ENCODE measurements at regions not wholly inside any gene's neighbourhood (a gene's known extent, or its start where the extent isn't known, plus 50 kb on each side); places are given as distances from the start of the nearest gene placed in this dataset.

GRCh38 chr3:23084367-23084766, 118.8 kb upstream of the UBE2E2 start:
- H3K27ac ChIP-seq: no peak overlapping the region
- H3K36me3 ChIP-seq: no peaks in the 10 kb centered on the region
- TF ChIP-seq CTCF (IDR thresholded peaks at IDR 0.05): no peak
- H3K9me3 ChIP-seq: no peaks in the 10 kb centered on the region
- no peak overlapping the region for H3K4me3 ChIP-seq
- H3K27me3 ChIP-seq: no peaks in the 10 kb centered on the region
- no peak for DNase-seq (ENCODE audit: low spot score)
- no peaks in the 10 kb centered on the region for H3K4me1 ChIP-seq

GRCh38 chr3:23085261-23085660, 117.9 kb upstream of the UBE2E2 start:
- TF ChIP-seq CTCF (IDR thresholded peaks at IDR 0.05): no peak
- H3K27me3 ChIP-seq: no peaks in the 10 kb centered on the region

GRCh38 chr3:23086331-23086730, 116.8 kb upstream of the UBE2E2 start:
- Histone ChIP-seq H3K4me1 (no peaks in the 10 kb centered on the region), H3K4me3 (no peak overlapping the region), H3K36me3 (no peaks in the 10 kb centered on the region), H3K27me3 (no peaks in the 10 kb centered on the region), H3K9me3 (no peaks in the 10 kb centered on the region), H3K27ac (no peak overlapping the region)
- no peak for DNase-seq (ENCODE audit: low spot score)
- TF ChIP-seq CTCF (IDR thresholded peaks at IDR 0.05): no peak

More at GRCh38 chr3:23085261-23085660, 117.9 kb upstream of the UBE2E2 start:
- no peaks in the 10 kb centered on the region for H3K4me1 ChIP-seq
- H3K9me3 ChIP-seq: no peaks in the 10 kb centered on the region
- no peak overlapping the region for H3K4me3 ChIP-seq
- H3K36me3 ChIP-seq: no peaks in the 10 kb centered on the region
- H3K27ac ChIP-seq: no peak overlapping the region
- DNase-seq (ENCODE audit: low spot score): no peak

- Histone ChIP-seq H3K9me3 (no peaks in the 10 kb centered on the region), H3K27ac (no peak overlapping the region), H3K4me3 (no peak overlapping the region), H3K27me3 (no peaks in the 10 kb centered on the region), H3K36me3 (no peaks in the 10 kb centered on the region), H3K4me1 (no peaks in the 10 kb centered on the region)
- DNase-seq (ENCODE audit: low spot score): no peak
- TF ChIP-seq CTCF (IDR thresholded peaks at IDR 0.05): no peak
These were observed 116.3 kb upstream of the UBE2E2 start for GRCh38 chr3:23086831-23087230.

- TF ChIP-seq CTCF (IDR thresholded peaks at IDR 0.05): no peak
- Histone ChIP-seq H3K36me3 (no peaks in the 10 kb centered on the region), H3K27me3 (no peaks in the 10 kb centered on the region), H3K9me3 (no peaks in the 10 kb centered on the region), H3K4me1 (no peaks in the 10 kb centered on the region), H3K27ac (no peak overlapping the region), H3K4me3 (no peak overlapping the region)
- no peak for DNase-seq (ENCODE audit: low spot score)
These were observed 108.7 kb upstream of the UBE2E2 start for GRCh38 chr3:23094412-23094811.

- no peak for DNase-seq (ENCODE audit: low spot score)
- Histone ChIP-seq H3K27me3 (no peaks in the 10 kb centered on the region), H3K4me3 (no peak overlapping the region), H3K27ac (no peak overlapping the region), H3K36me3 (no peaks in the 10 kb centered on the region), H3K9me3 (no peaks in the 10 kb centered on the region), H3K4me1 (no peaks in the 10 kb centered on the region)
- TF ChIP-seq CTCF (IDR thresholded peaks at IDR 0.05): no peak
These were observed 108.2 kb upstream of the UBE2E2 start for GRCh38 chr3:23094890-23095462.
